Spleen (tissue), 11 donors: ENCODE measurements at regions not wholly inside any gene's neighbourhood (a gene's known extent, or its start where the extent isn't known, plus 50 kb on each side); places are given as distances from the start of the nearest gene placed in this dataset.

ENCODE experiments used
- DNase-seq: peaks from one replicate; pipeline ENCODE4 v3.0.0-alpha.2; 2020
- H3K27ac ChIP-seq, 8 donors: fragments of 200-600 bp; sonication (generic) in 7 of 8; 1 replicate in 4 of 8; 2 replicates in 4 of 8; pipeline versions ENCODE4 v1.5.0 to v1.8.0; 2016 to 2021; ENCODE audit warnings: inconsistent platforms in 4 of 8, mild to moderate bottlenecking in 4 of 8, moderate library complexity in 1 of 8
- H3K27me3 ChIP-seq, 7 donors: fragments of 200-600 bp; sonication (generic) in 6 of 7; replicated peaks in 1 of 7; 1 replicate in 4 of 7; 2 replicates in 3 of 7; pipeline versions ENCODE4 v1.5.0 to v1.8.0; 2016 to 2021; ENCODE audit warnings: inconsistent platforms in 3 of 7, mild to moderate bottlenecking in 1 of 7
- H3K36me3 ChIP-seq, 6 donors: fragments of 200-600 bp; sonication (generic) in 5 of 6; 1 replicate in 4 of 6; 2 replicates in 2 of 6; pipeline versions ENCODE4 v1.5.0 to v1.8.0; 2016 to 2021; ENCODE audit warnings: inconsistent platforms in 2 of 6
- H3K4me1 ChIP-seq, 6 donors: fragments of 200-600 bp; sonication (generic) in 5 of 6; 1 replicate in 3 of 6; 2 replicates in 3 of 6; pipeline versions ENCODE4 v1.5.0 to v1.8.0; 2016 to 2021; ENCODE audit warnings: inconsistent platforms in 3 of 6
- H3K4me3 ChIP-seq, 8 donors: fragments of 200-600 bp; sonication (generic) in 7 of 8; 1 replicate in 4 of 8; 2 replicates in 4 of 8; pipeline versions ENCODE4 v1.5.0 to v1.8.0; 2016 to 2021; ENCODE audit warnings: inconsistent platforms in 4 of 8, mild to moderate bottlenecking in 4 of 8, moderate library complexity in 2 of 8
- H3K9me3 ChIP-seq, 8 donors: fragments of 200-600 bp; sonication (generic) in 7 of 8; 1 replicate in 4 of 8; 2 replicates in 4 of 8; pipeline versions ENCODE4 v1.5.0 to v1.8.0; 2016 to 2021; ENCODE audit warnings: inconsistent platforms in 4 of 8
- CTCF ChIP-seq, 11 experiments: fragments of 200-600 bp in 7 of 11; fragments of 450-650 bp in 4 of 11; sonication (generic) in 4 of 11; IDR thresholded peaks in 8 of 11; conservative IDR thresholded peaks in 3 of 11; 1 replicate in 7 of 11; 2 replicates in 4 of 11; pipeline versions ENCODE4 v1.4.0 to v1.8.0; 2016 to 2021; ENCODE audit warnings: antibody characterized with exemption in 11 of 11, inconsistent platforms in 4 of 11, mild to moderate bottlenecking in 1 of 11
- POLR2A ChIP-seq, 3 donors: fragments of 450-650 bp; IDR thresholded peaks; one replicate each; pipeline ENCODE4 v1.5.1; 2017; ENCODE audit warnings: antibody characterized with exemption in 3 of 3, mild to moderate bottlenecking in 1 of 3
- POLR2AphosphoS5 ChIP-seq, 3 donors: sonication (generic); formaldehyde crosslinking; IDR thresholded peaks; one replicate each; pipeline ENCODE4 v1.5.1; 2017; ENCODE audit warnings: antibody characterized with exemption in 3 of 3
- WGBS, 5 donors: extraction: QIAGEN DNeasy Blood & Tissue Kit in 3 of 5; methylation state at CpG; one replicate each; pipeline versions ENCODE4 v1.1.5 to v1.1.7; 2013 to 2018; 5-methylcytosine and 5-hydroxymethylcytosine counted together
- intact Hi-C: fragments of 100-400 bp; cut with DNase I; formaldehyde crosslinking; loops from one replicate; pipeline ENCODE4 v1.15.0; 2023; ENCODE audit warnings: low total_unique reads
- donor health status: healthy with polysubstance abuse.
- donor health status: DM: no; HTN: no; CAD: no; lungs with moderate emphysema.
- donor health status: DM: no; HTN: no; CAD: no.
- donor health status: Bipolar disorder and iron deficiency.
- donor health status: healthy.
- donor health status: DM: no; HTN: no; CAD: no.
- donor health status: DM: yes; HTN: yes; CAD: no.

GRCh38 chr5:124810396-124811006 lies 64.1 kb upstream of the ZNF608 start:
- intact Hi-C loops = no loop called here
- no peak overlapping the region for H3K27ac ChIP-seq
- H3K4me1 ChIP-seq = no peaks in the 10 kb centered on the region
- no peaks in the 10 kb centered on the region for H3K36me3 ChIP-seq
- no peak for DNase-seq
- 88 to 97% (median 94%) methylated on average over 3 of the region's 3 CpGs for WGBS, 5 donors
- H3K4me3 ChIP-seq = no peak overlapping the region
- no peaks in the 10 kb centered on the region for H3K9me3 ChIP-seq
- TF ChIP-seq POLR2A (IDR thresholded peaks at IDR 0.05) (no peak), CTCF (IDR thresholded peaks at IDR 0.05 in 8 of 11, conservative IDR thresholded peaks at IDR 0.05 in 3 of 11) (no peak), POLR2AphosphoS5 (IDR thresholded peaks at IDR 0.05) (no peak)
- H3K27me3 ChIP-seq = no peaks in the 10 kb centered on the region

DNA sequence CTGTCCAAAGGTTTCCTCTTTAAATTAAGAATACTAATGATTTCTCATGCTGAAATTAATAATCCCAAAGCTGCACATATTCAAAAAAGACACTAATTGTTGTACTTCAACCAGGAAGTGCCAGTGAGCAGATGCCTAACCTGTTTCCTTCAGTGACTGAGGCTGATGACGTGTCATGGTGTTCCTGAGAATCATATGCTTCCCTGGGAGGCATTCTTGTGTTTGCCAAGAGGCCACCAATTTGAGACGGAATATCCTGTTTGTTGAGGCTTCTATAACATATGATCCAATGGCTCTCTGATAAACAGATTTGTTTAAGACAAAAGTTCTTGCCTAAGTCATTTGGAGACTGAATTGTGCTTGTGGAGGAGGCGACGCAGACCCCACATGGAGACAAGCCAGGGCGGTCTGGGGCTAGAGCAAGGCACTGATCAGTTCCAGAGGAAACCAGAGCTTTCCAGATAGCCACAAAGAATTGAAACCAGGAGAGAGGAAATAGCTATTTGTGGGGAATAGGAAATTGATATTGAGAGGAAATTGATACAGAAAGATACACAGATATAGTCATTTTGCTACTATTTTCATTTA lies 66.4 kb upstream of the ZNF608 start:
- TF ChIP-seq CTCF (IDR thresholded peaks at IDR 0.05 in 8 of 11, conservative IDR thresholded peaks at IDR 0.05 in 3 of 11) (no peak), POLR2A (IDR thresholded peaks at IDR 0.05) (no peak)
- no peaks in the 10 kb centered on the region for H3K36me3 ChIP-seq
- H3K4me1 ChIP-seq = no peaks in the 10 kb centered on the region
- intact Hi-C loops = no loop called here
- H3K27me3 ChIP-seq = no peaks in the 10 kb centered on the region
- H3K27ac ChIP-seq = no peak overlapping the region
- 69 to 92% (median 85%) methylated on average over 5 of the region's 5 CpGs for WGBS, 5 donors
- DNase-seq = no peak
- H3K9me3 ChIP-seq = no peaks in the 10 kb centered on the region
- H3K4me3 ChIP-seq = no peak overlapping the region

DNA sequence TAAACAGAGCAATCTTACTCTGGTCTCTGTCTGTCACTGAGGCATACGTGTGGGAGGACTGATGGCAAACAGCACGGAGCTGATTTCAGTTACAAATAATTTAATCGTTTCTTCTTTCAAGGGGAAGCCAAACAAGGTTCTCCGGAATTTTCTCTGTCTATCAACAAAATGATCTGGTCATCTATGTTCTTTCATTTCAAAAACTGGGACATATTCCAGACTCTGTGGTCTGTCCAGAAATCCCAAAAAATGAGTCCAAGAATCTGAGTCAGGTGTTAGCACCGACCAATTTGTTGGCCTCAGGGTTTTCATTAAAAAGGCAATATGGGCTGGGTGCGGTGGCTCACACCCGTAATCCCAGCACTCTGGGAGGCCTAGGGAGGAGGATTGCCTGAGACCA lies 69.9 kb upstream of the ZNF608 start:
- WGBS, 5 donors = 88 to 91% (median 90%) methylated on average over 7 of the region's 7 CpGs
- no peak overlapping the region for H3K27ac ChIP-seq
- no peak for TF ChIP-seq POLR2A (IDR thresholded peaks at IDR 0.05)
- TF ChIP-seq CTCF (IDR thresholded peaks at IDR 0.05 in 8 of 11, conservative IDR thresholded peaks at IDR 0.05 in 3 of 11) = no peak
- no peak for TF ChIP-seq POLR2AphosphoS5 (IDR thresholded peaks at IDR 0.05)
- no peak overlapping the region for H3K4me3 ChIP-seq
- intact Hi-C loops = no loop called here
- peaks cover 0 to 8% (median 0%) of the 10 kb centered on the region in 8 donors for H3K9me3 ChIP-seq
- DNase-seq = no peak
- no peaks in the 10 kb centered on the region for H3K27me3 ChIP-seq
- no peaks in the 10 kb centered on the region for H3K36me3 ChIP-seq
- H3K4me1 ChIP-seq = no peaks in the 10 kb centered on the region

- no peaks in the 10 kb centered on the region for H3K4me1 ChIP-seq
- DNase-seq = no peak
- no peak overlapping the region for H3K27ac ChIP-seq
- TF ChIP-seq POLR2AphosphoS5 (IDR thresholded peaks at IDR 0.05) (no peak), POLR2A (IDR thresholded peaks at IDR 0.05) (no peak), CTCF (IDR thresholded peaks at IDR 0.05 in 8 of 11, conservative IDR thresholded peaks at IDR 0.05 in 3 of 11) (no peak)
- H3K36me3 ChIP-seq = no peaks in the 10 kb centered on the region
- H3K9me3 ChIP-seq = peaks cover 0 to 8% (median 0%) of the 10 kb centered on the region in 8 donors
- intact Hi-C loops = no loop called here
- no peak overlapping the region for H3K4me3 ChIP-seq
- H3K27me3 ChIP-seq = no peaks in the 10 kb centered on the region
- WGBS, 5 donors = 78 to 94% (median 88%) methylated on average over 3 of the region's 3 CpGs
Observed at GRCh38 chr5:124819201-124819600, 72.8 kb upstream of the ZNF608 start.
